MM.1S (cell line): ENCODE measurements at regions not wholly inside any gene's neighbourhood (a gene's known extent, or its start where the extent isn't known, plus 50 kb on each side); places are given as distances from the start of the nearest gene placed in this dataset.

Source experiments
- CTCF ChIP-seq: fragments of 300-600 bp; sonication (generic); IDR thresholded peaks from 2 replicates; pipeline ENCODE4 v1.5.1; 2016; ENCODE audit warnings: antibody characterized with exemption, low read length, mixed read lengths
- EZH2 ChIP-seq: fragments of 300-600 bp; sonication (generic); optimal IDR thresholded peaks from 2 replicates; pipeline ENCODE3; 2017; ENCODE audit warnings: low read depth, mild to moderate bottlenecking, antibody characterized with exemption, low read length, mixed read lengths
- EZH2phosphoT487 ChIP-seq: fragments of 300-600 bp; sonication (generic); IDR thresholded peaks from 2 replicates; pipeline ENCODE4 v1.6.1; 2018; ENCODE audit warnings: antibody characterized with exemption, low read length

- no peak for TF ChIP-seq CTCF
- TF ChIP-seq EZH2 = no peak
- no peak for TF ChIP-seq EZH2phosphoT487
Measured at GRCh38 chr7:157482025-157482424, 145.2 kb downstream of the DNAJB6 start.
